ENCODE measurements at regions not wholly inside any gene's neighbourhood (a gene's known extent, or its start where the extent isn't known, plus 50 kb on each side); places are given as distances from the start of the nearest gene placed in this dataset.
"Not testable (repeated sequence)": the region's sequence is repeated elsewhere in the genome, so short reads cannot be mapped to it uniquely, and the experiment has no call there.

GRCh38 chr3:176219970-176220369, 977.3 kb downstream of the TBL1XR1 start:
- no peak for TF ChIP-seq CTCF (IDR thresholded peaks at IDR 0.05)
- H3K4me3 ChIP-seq (ENCODE audit: low read depth, low read length), result no peak overlapping the region
- no peak overlapping the region for H3K4me2 ChIP-seq (ENCODE audit: low read length)
- H3K27ac ChIP-seq, result no peak overlapping the region
- no peak overlapping the region for H2AFZ ChIP-seq
- no peaks in the 10 kb centered on the region for H3K36me3 ChIP-seq (ENCODE audit: control insufficient read depth, insufficient read depth, low read length)
- no peaks in the 10 kb centered on the region for H3K79me2 ChIP-seq
- H3K9ac ChIP-seq, result no peak overlapping the region
- H3K9me3 ChIP-seq (ENCODE audit: control insufficient read depth, low read length), result no peaks in the 10 kb centered on the region
- no peaks in the 10 kb centered on the region for H3K4me1 ChIP-seq
- H3K27me3 ChIP-seq (ENCODE audit: control insufficient read depth, insufficient read depth, low read length), result no peaks in the 10 kb centered on the region

- H3K4me1 ChIP-seq, result no peaks in the 10 kb centered on the region
- no peaks in the 10 kb centered on the region for H3K79me2 ChIP-seq
- H3K4me3 ChIP-seq (ENCODE audit: low read depth, low read length), result no peak overlapping the region
- no peaks in the 10 kb centered on the region for H3K36me3 ChIP-seq (ENCODE audit: control insufficient read depth, insufficient read depth, low read length)
- no peaks in the 10 kb centered on the region for H3K9me3 ChIP-seq (ENCODE audit: control insufficient read depth, low read length)
- H2AFZ ChIP-seq, result no peak overlapping the region
- no peak for TF ChIP-seq CTCF (IDR thresholded peaks at IDR 0.05)
- no peak overlapping the region for H3K4me2 ChIP-seq (ENCODE audit: low read length)
- H3K9ac ChIP-seq, result no peak overlapping the region
- no peaks in the 10 kb centered on the region for H3K27me3 ChIP-seq (ENCODE audit: control insufficient read depth, insufficient read depth, low read length)
- H3K27ac ChIP-seq, result no peak overlapping the region
Observed at GRCh38 chr3:176214758-176215157, 982.5 kb downstream of the TBL1XR1 start.

- not testable (repeated sequence) for H3K9ac ChIP-seq; H3K4me2 ChIP-seq (ENCODE audit: low read length); H3K4me3 ChIP-seq (ENCODE audit: low read depth, low read length); H3K27me3 ChIP-seq (ENCODE audit: control insufficient read depth, insufficient read depth, low read length); H3K4me1 ChIP-seq; H3K27ac ChIP-seq; H2AFZ ChIP-seq; H3K9me3 ChIP-seq (ENCODE audit: control insufficient read depth, low read length); H3K79me2 ChIP-seq; H3K36me3 ChIP-seq (ENCODE audit: control insufficient read depth, insufficient read depth, low read length)
Observed at GRCh38 chr3:176213314-176213713, 984.0 kb downstream of the TBL1XR1 start.

- H3K9ac ChIP-seq, result no peak overlapping the region
- no peak overlapping the region for H3K4me3 ChIP-seq (ENCODE audit: low read depth, low read length)
- no peaks in the 10 kb centered on the region for H3K4me1 ChIP-seq
- H3K36me3 ChIP-seq (ENCODE audit: control insufficient read depth, insufficient read depth, low read length), result no peaks in the 10 kb centered on the region
- TF ChIP-seq CTCF (IDR thresholded peaks at IDR 0.05), result no peak
- no peak overlapping the region for H3K27ac ChIP-seq
- no peaks in the 10 kb centered on the region for H3K9me3 ChIP-seq (ENCODE audit: control insufficient read depth, low read length)
- H2AFZ ChIP-seq, result no peak overlapping the region
- no peaks in the 10 kb centered on the region for H3K79me2 ChIP-seq
- no peak overlapping the region for H3K4me2 ChIP-seq (ENCODE audit: low read length)
- H3K27me3 ChIP-seq (ENCODE audit: control insufficient read depth, insufficient read depth, low read length), result no peaks in the 10 kb centered on the region
Observed at GRCh38 chr3:176208915-176209314, 988.4 kb downstream of the TBL1XR1 start.

- H3K9ac ChIP-seq, result no peak overlapping the region
- H3K27me3 ChIP-seq (ENCODE audit: control insufficient read depth, insufficient read depth, low read length), result no peaks in the 10 kb centered on the region
- H3K79me2 ChIP-seq, result no peaks in the 10 kb centered on the region
Observed at GRCh38 chr3:176208283-176208682, 989.0 kb downstream of the TBL1XR1 start.

More at GRCh38 chr3:176208283-176208682, 989.0 kb downstream of the TBL1XR1 start:
- no peaks in the 10 kb centered on the region for H3K36me3 ChIP-seq (ENCODE audit: control insufficient read depth, insufficient read depth, low read length)
- H2AFZ ChIP-seq, result no peak overlapping the region
- no peaks in the 10 kb centered on the region for H3K9me3 ChIP-seq (ENCODE audit: control insufficient read depth, low read length)
- no peak overlapping the region for H3K27ac ChIP-seq
- H3K4me2 ChIP-seq (ENCODE audit: low read length), result no peak overlapping the region
- no peaks in the 10 kb centered on the region for H3K4me1 ChIP-seq
- H3K4me3 ChIP-seq (ENCODE audit: low read depth, low read length), result no peak overlapping the region
- no peak for TF ChIP-seq CTCF (IDR thresholded peaks at IDR 0.05)

Measured in parathyroid adenoma (tissue), 2 donors.